HEK293T (cell line): ENCODE measurements at regions not wholly inside any gene's neighbourhood (a gene's known extent, or its start where the extent isn't known, plus 50 kb on each side); places are given as distances from the start of the nearest gene placed in this dataset.

Experiments used
- BHLHE40 ChIP-seq: fragments of 450-650 bp; IDR thresholded peaks from 2 replicates; pipeline ENCODE4 v1.6.1; 2016; ENCODE audit warnings: mild to moderate bottlenecking, moderate library complexity, borderline replicate concordance
- FOXA1 ChIP-seq: fragments of 450-650 bp; IDR thresholded peaks from 2 replicates; pipeline ENCODE4 v1.6.1; 2016; ENCODE audit warnings: mild to moderate bottlenecking
- FOXK2 ChIP-seq: fragments of 450-650 bp; IDR thresholded peaks from 2 replicates; pipeline ENCODE4 v1.6.1; 2016; ENCODE audit warnings: mild to moderate bottlenecking
- FOXM1 ChIP-seq: fragments of 450-650 bp; IDR thresholded peaks from 2 replicates; pipeline ENCODE4 v1.6.1; 2017; ENCODE audit warnings: mild to moderate bottlenecking, borderline replicate concordance
- SP1 ChIP-seq: fragments of 450-650 bp; IDR thresholded peaks from 2 replicates; pipeline ENCODE4 v1.6.1; 2017
- SUZ12 ChIP-seq: fragments of 450-650 bp; IDR thresholded peaks from 2 replicates; pipeline ENCODE4 v1.6.1; 2016; ENCODE audit warnings: mild to moderate bottlenecking
- TARDBP ChIP-seq: fragments of 450-650 bp; IDR thresholded peaks from 2 replicates; pipeline ENCODE4 v1.6.1; 2016
- ZNF384 ChIP-seq: fragments of 450-650 bp; IDR thresholded peaks from 2 replicates; pipeline ENCODE4 v1.6.1; 2016

DNA sequence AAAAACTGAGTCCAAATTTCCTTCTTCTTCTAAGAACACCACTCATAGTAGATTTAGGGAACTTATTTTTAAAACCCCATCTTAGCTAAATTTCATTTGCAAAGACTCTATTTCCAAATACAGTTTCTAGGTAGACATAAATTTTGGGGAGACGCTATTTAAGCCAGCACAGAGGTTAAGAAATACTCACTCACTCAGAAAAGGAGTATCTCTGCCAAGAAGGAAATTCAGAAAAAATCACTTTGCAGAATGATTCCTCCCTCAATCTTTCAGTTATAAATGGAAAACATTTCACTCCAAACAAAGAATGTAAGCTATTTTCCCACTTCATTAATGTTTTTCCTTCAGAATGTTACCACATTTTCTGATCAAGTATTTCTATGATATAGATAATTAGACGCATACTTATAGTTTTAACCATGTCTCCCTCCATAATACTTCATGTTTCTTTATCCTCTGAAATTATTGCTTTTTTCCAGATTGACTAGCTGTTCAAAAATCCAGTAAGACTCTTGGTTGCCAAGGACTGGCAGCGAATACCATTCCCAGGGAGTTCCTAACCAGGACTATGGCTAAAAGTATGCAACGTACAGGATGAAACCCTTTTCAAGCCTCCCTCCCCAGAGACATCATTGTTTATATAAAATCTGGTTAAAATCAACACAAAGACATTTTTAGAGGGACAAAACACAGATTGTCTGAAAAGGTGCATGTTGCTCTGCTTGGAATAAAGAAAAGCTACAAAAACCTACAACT is 52.5 kb upstream of the RXFP2 start:
- no peak for TF ChIP-seq FOXK2
- TF ChIP-seq SP1 = no peak
- TF ChIP-seq FOXM1 = no peak
- TF ChIP-seq SUZ12 = no peak
- TF ChIP-seq ZNF384 = no peak
- TF ChIP-seq TARDBP = no peak
- no peak for TF ChIP-seq FOXA1
- no peak for TF ChIP-seq BHLHE40
